SK-N-MC (cell line): ENCODE measurements at regions not wholly inside any gene's neighbourhood (a gene's known extent, or its start where the extent isn't known, plus 50 kb on each side); places are given as distances from the start of the nearest gene placed in this dataset.

Source experiments
- DNase-seq: peaks from one replicate; pipeline ENCODE4 v3.0.0-alpha.2; 2011; ENCODE audit warnings: low read depth, low spot score
- H3K27ac ChIP-seq: fragments of 200-600 bp; sonication (generic); 2 replicates; pipeline ENCODE4 v1.5.1; 2016; ENCODE audit warnings: mixed run types
- H3K36me3 ChIP-seq: fragments of 200-600 bp; sonication (generic); 2 replicates; pipeline ENCODE4 v1.6.1; 2017; ENCODE audit warnings: antibody characterized with exemption, low read length, mixed read lengths; ENCODE audit not compliant: insufficient read depth
- H3K4me3 ChIP-seq: fragments of 200-600 bp; sonication (generic); 2 replicates; pipeline ENCODE4 v1.5.1; 2016
- H3K9ac ChIP-seq: fragments of 200-600 bp; sonication (generic); 2 replicates; pipeline ENCODE4 v1.8.0; 2017; ENCODE audit warnings: mixed run types, mixed read lengths; ENCODE audit not compliant: insufficient read length
- H3K9me3 ChIP-seq: fragments of 200-600 bp; sonication (generic); 2 replicates; pipeline ENCODE4 v1.6.1; 2017; ENCODE audit warnings: low read depth, mild to moderate bottlenecking, antibody characterized with exemption, low read length, moderate library complexity, mixed read lengths
- EZH2 ChIP-seq: fragments of 200-600 bp; sonication (generic); IDR thresholded peaks from one replicate; pipeline ENCODE4 v1.6.1; 2017; ENCODE audit warnings: antibody characterized with exemption
- FOXP2 ChIP-seq: optimal IDR thresholded peaks from 2 replicates; pipeline ENCODE3; 2011; ENCODE audit warnings: mild to moderate bottlenecking, moderate library complexity; ENCODE audit not compliant: insufficient read depth; ENCODE audit errors: extremely low read length, control extremely low read depth
- POLR2AphosphoS5 ChIP-seq: IDR thresholded peaks from 2 replicates; pipeline ENCODE4 v1.6.1; 2012; ENCODE audit warnings: mild to moderate bottlenecking, low read depth, low read length, borderline replicate concordance

- no peak overlapping the region for H3K9ac ChIP-seq
- H3K9me3 ChIP-seq, result no peaks in the 10 kb centered on the region
- no peak overlapping the region for H3K4me3 ChIP-seq
- TF ChIP-seq POLR2AphosphoS5 (no peak), FOXP2 (no peak), EZH2 (no peak)
- H3K27ac ChIP-seq, result no peak overlapping the region
- H3K36me3 ChIP-seq, result no peaks in the 10 kb centered on the region
- DNase-seq, result no peak
These were observed 458.3 kb downstream of the COG6 start for GRCh38 chr13:40113643-40114304.

GRCh38 chr13:40114305-40114896 lies 458.9 kb downstream of the COG6 start:
- no peak for DNase-seq
- no peak overlapping the region for H3K9ac ChIP-seq
- H3K27ac ChIP-seq, result no peak overlapping the region
- H3K36me3 ChIP-seq, result no peaks in the 10 kb centered on the region
- no peaks in the 10 kb centered on the region for H3K9me3 ChIP-seq
- TF ChIP-seq POLR2AphosphoS5 (no peak), EZH2 (no peak), FOXP2 (no peak)
- no peak overlapping the region for H3K4me3 ChIP-seq

GRCh38 chr13:40115426-40115825 lies 460.0 kb downstream of the COG6 start:
- Histone ChIP-seq H3K4me3 (no peak overlapping the region), H3K9ac (no peak overlapping the region), H3K27ac (no peak overlapping the region), H3K9me3 (no peaks in the 10 kb centered on the region), H3K36me3 (no peaks in the 10 kb centered on the region)
- TF ChIP-seq EZH2, result no peak
- TF ChIP-seq FOXP2, result no peak
- DNase-seq, result no peak

- H3K27ac ChIP-seq, result no peak overlapping the region
These were observed 460.5 kb downstream of the COG6 start for GRCh38 chr13:40116008-40116407.

GRCh38 chr13:40118337-40118736 lies 462.9 kb downstream of the COG6 start:
- Histone ChIP-seq H3K27ac (no peak overlapping the region), H3K36me3 (no peaks in the 10 kb centered on the region), H3K4me3 (no peak overlapping the region), H3K9me3 (no peaks in the 10 kb centered on the region), H3K9ac (no peak overlapping the region)
- no peak for DNase-seq
- no peak for TF ChIP-seq POLR2AphosphoS5
- no peak for TF ChIP-seq EZH2
- TF ChIP-seq FOXP2, result no peak

More at GRCh38 chr13:40116008-40116407, 460.5 kb downstream of the COG6 start:
- H3K9me3 ChIP-seq, result no peaks in the 10 kb centered on the region
- no peak for DNase-seq
- H3K4me3 ChIP-seq, result no peak overlapping the region
- no peak for TF ChIP-seq FOXP2
- no peak for TF ChIP-seq EZH2
- TF ChIP-seq POLR2AphosphoS5, result no peak
- no peak overlapping the region for H3K9ac ChIP-seq
- no peaks in the 10 kb centered on the region for H3K36me3 ChIP-seq

- no peak for DNase-seq
- H3K36me3 ChIP-seq, result no peaks in the 10 kb centered on the region
- H3K9me3 ChIP-seq, result no peaks in the 10 kb centered on the region
- H3K9ac ChIP-seq, result no peak overlapping the region
- H3K27ac ChIP-seq, result no peak overlapping the region
- no peak for TF ChIP-seq POLR2AphosphoS5
- no peak for TF ChIP-seq FOXP2
- no peak for TF ChIP-seq EZH2
- no peak overlapping the region for H3K4me3 ChIP-seq
These were observed 464.4 kb downstream of the COG6 start for GRCh38 chr13:40119852-40120251.

- Histone ChIP-seq H3K9ac (no peak overlapping the region), H3K36me3 (no peaks in the 10 kb centered on the region), H3K4me3 (no peak overlapping the region), H3K9me3 (no peaks in the 10 kb centered on the region), H3K27ac (no peak overlapping the region; the same call in 1 of the 2 replicates)
- DNase-seq, result no peak
- TF ChIP-seq EZH2 (no peak), FOXP2 (no peak), POLR2AphosphoS5 (no peak)
These were observed 464.8 kb downstream of the COG6 start for GRCh38 chr13:40120288-40120687.

GRCh38 chr13:40120781-40121180 lies 465.3 kb downstream of the COG6 start:
- H3K9me3 ChIP-seq, result no peaks in the 10 kb centered on the region
- H3K4me3 ChIP-seq, result no peak overlapping the region
- no peak for DNase-seq
- H3K27ac ChIP-seq, result no peak overlapping the region; the same call in 1 of the 2 replicates
- no peaks in the 10 kb centered on the region for H3K36me3 ChIP-seq
- no peak overlapping the region for H3K9ac ChIP-seq
- no peak for TF ChIP-seq FOXP2
- TF ChIP-seq POLR2AphosphoS5, result no peak
- TF ChIP-seq EZH2, result no peak
